ENCODE measurements at regions not wholly inside any gene's neighbourhood (a gene's known extent, or its start where the extent isn't known, plus 50 kb on each side); places are given as distances from the start of the nearest gene placed in this dataset.
"Not testable (repeated sequence)": the region's sequence is repeated elsewhere in the genome, so short reads cannot be mapped to it uniquely, and the experiment has no call there.

GRCh38 chr12:96085475-96085874, 50.1 kb upstream of the LTA4H start:
- no peak for DNase-seq

- DNase-seq: not testable (repeated sequence)
These were observed 50.8 kb upstream of the LTA4H start for GRCh38 chr12:96086190-96086589.

GRCh38 chr12:96091833-96092232, 56.4 kb upstream of the LTA4H start:
- DNase-seq: no peak

- DNase-seq: no peak
These were observed 58.3 kb upstream of the LTA4H start for GRCh38 chr12:96093543-96094196.

- DNase-seq: no peak
These were observed 58.8 kb upstream of the LTA4H start for GRCh38 chr12:96094201-96094600.

- DNase-seq: no peak
These were observed 63.2 kb upstream of the LTA4H start for GRCh38 chr12:96098631-96099030.

GRCh38 chr12:96099421-96099820, 64.0 kb upstream of the LTA4H start:
- DNase-seq: no peak

- no peak for DNase-seq
These were observed 64.6 kb upstream of the LTA4H start for GRCh38 chr12:96099986-96100385.

- no peak for DNase-seq
These were observed 66.4 kb upstream of the LTA4H start for GRCh38 chr12:96101806-96102205.

- DNase-seq: no peak
These were observed 67.8 kb upstream of the LTA4H start for GRCh38 chr12:96103067-96103644.

GRCh38 chr12:96104566-96104965, 69.2 kb upstream of the LTA4H start:
- no peak for DNase-seq

- DNase-seq: no peak
These were observed 70.8 kb upstream of the LTA4H start for GRCh38 chr12:96106137-96106536.

- no peak for DNase-seq
These were observed 71.8 kb upstream of the LTA4H start for GRCh38 chr12:96107236-96107635.

- DNase-seq: no peak
These were observed 72.9 kb upstream of the LTA4H start for GRCh38 chr12:96108321-96108720.

- not testable (repeated sequence) for DNase-seq
These were observed 73.6 kb upstream of the LTA4H start for GRCh38 chr12:96108941-96109340.

- DNase-seq: no peak
These were observed 77.3 kb upstream of the LTA4H start for GRCh38 chr12:96112733-96113132.

- DNase-seq: no peak
These were observed 76.7 kb upstream of the ELK3 start for GRCh38 chr12:96117460-96117859.

- no peak for DNase-seq
These were observed 73.6 kb upstream of the ELK3 start for GRCh38 chr12:96120359-96121100.

- DNase-seq: no peak
These were observed 72.9 kb upstream of the ELK3 start for GRCh38 chr12:96121271-96121711.

- DNase-seq: not testable (repeated sequence)
These were observed 65.9 kb upstream of the ELK3 start for GRCh38 chr12:96128292-96128691.

GRCh38 chr12:96130396-96131059, 63.6 kb upstream of the ELK3 start:
- DNase-seq: no peak

- DNase-seq: peak; percentile 42
These were observed 62.9 kb upstream of the ELK3 start for GRCh38 chr12:96131230-96131788.

- DNase-seq: no peak
These were observed 61.4 kb upstream of the ELK3 start for GRCh38 chr12:96132819-96133218.
